A673 (cell line): ENCODE measurements at regions not wholly inside any gene's neighbourhood (a gene's known extent, or its start where the extent isn't known, plus 50 kb on each side); places are given as distances from the start of the nearest gene placed in this dataset.

Experiments
- BruUV-seq: library from RNA; stranded (reverse); fragments of 400-500 nt; replicated peaks from 2 replicates; lab custom pipeline; 2021; lab: Mats Ljungman, UMichigan
- CTCF ChIA-PET: fragments of 300-600 bp; sonication (Branson Sonifier 250); formaldehyde crosslinking; loops from one replicate; lab custom pipeline; 2022; ENCODE audit warnings: antibody characterized with exemption; lab: Charles Lee
- POLR2A ChIA-PET: fragments of 300-600 bp; sonication (Branson Sonifier 250); formaldehyde crosslinking; loops from one replicate; lab custom pipeline; 2022; ENCODE audit warnings: antibody characterized with exemption; ENCODE audit not compliant: low non-redundant PET; lab: Charles Lee
- DNase-seq: peaks from one replicate; pipeline ENCODE4 v3.0.0-alpha.2; 2015; ENCODE audit warnings: low spot score
- H3K27ac ChIP-seq: fragments of 200-600 bp; sonication (generic); 2 replicates; pipeline ENCODE4 v1.5.1; 2016; ENCODE audit warnings: mixed run types, low read depth, mild to moderate bottlenecking, mixed read lengths, antibody characterized with exemption, low read length; ENCODE audit not compliant: poor library complexity, severe bottlenecking
- H3K27me3 ChIP-seq: fragments of 200-600 bp; sonication (generic); replicated peaks from 2 replicates; pipeline ENCODE4 v1.6.1; 2017; ENCODE audit warnings: mixed run types, low read depth, mild to moderate bottlenecking, mixed read lengths, antibody characterized with exemption, low read length; ENCODE audit not compliant: insufficient read depth, poor library complexity
- H3K36me3 ChIP-seq: fragments of 200-600 bp; sonication (generic); 2 replicates; pipeline ENCODE4 v1.6.1; 2016; ENCODE audit warnings: mixed run types, mild to moderate bottlenecking, mixed read lengths, antibody characterized with exemption, low read length; ENCODE audit not compliant: insufficient read depth, poor library complexity, severe bottlenecking
- H3K4me1 ChIP-seq: fragments of 200-600 bp; sonication (generic); 2 replicates; pipeline ENCODE4 v1.6.1; 2017; ENCODE audit warnings: mixed run types, mild to moderate bottlenecking, mixed read lengths, antibody characterized with exemption, low read length; ENCODE audit not compliant: insufficient read depth, poor library complexity, severe bottlenecking
- H3K4me3 ChIP-seq: fragments of 200-600 bp; sonication (generic); 2 replicates; pipeline ENCODE4 v1.5.1; 2016; ENCODE audit warnings: low read depth, mixed run types, mild to moderate bottlenecking, mixed read lengths, low read length; ENCODE audit not compliant: poor library complexity, severe bottlenecking
- H3K9me3 ChIP-seq: fragments of 200-600 bp; sonication (generic); 2 replicates; pipeline ENCODE4 v1.6.1; 2016; ENCODE audit warnings: mixed run types, low read depth, mild to moderate bottlenecking, mixed read lengths, antibody characterized with exemption, low read length; ENCODE audit not compliant: poor library complexity, severe bottlenecking
- EZH2 ChIP-seq: fragments of 200-600 bp; sonication (generic); IDR thresholded peaks from 2 replicates; pipeline ENCODE4 v1.6.1; 2017; ENCODE audit warnings: borderline replicate concordance, low read depth, mild to moderate bottlenecking, mixed read lengths, antibody characterized with exemption, low read length; ENCODE audit not compliant: poor library complexity, severe bottlenecking
- intact Hi-C: fragments of 100-400 bp; cut with micrococcal nuclease; formaldehyde crosslinking; loops from one replicate; pipeline ENCODE4 v1.10.0; 2022; ENCODE audit not compliant: unreplicated experiment
- TF ChIP-seq, protein P1 (sequence below): fragments of 300-800, 200-600 bp; sonication (generic); conservative IDR thresholded peaks from 2 replicates; pipeline ENCODE4 v1.5.1; 2017; ENCODE audit warnings: low read depth, mild to moderate bottlenecking, antibody characterized with exemption, low read length, moderate library complexity, mixed read lengths

DNA sequence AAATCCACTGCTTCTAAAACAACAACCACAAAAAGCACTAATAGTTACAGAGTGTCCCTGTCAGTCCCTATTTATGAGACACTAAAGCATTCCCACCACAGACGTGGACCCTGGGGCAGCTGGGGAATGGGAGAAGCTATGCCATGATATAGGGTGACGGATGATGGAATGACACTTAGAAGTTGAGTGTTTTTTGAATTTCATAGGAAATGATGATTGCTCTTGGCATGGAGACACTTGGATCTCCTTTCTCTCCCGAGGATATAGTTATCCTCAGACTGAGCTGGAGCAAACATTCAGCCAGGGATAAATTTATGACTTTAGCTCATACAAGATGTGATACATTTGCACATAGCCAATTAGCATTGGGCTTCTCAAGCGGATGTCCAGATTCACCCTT is 151.2 kb downstream of the EDN3 start:
- POLR2A ChIA-PET, result no interaction called here
- intact Hi-C loops, result no loop called here
- Histone ChIP-seq H3K27me3 (peaks cover 8% of the 10 kb centered on the region), H3K4me1 (no peaks in the 10 kb centered on the region), H3K27ac (no peak overlapping the region), H3K4me3 (no peak overlapping the region), H3K9me3 (no peaks in the 10 kb centered on the region), H3K36me3 (no peaks in the 10 kb centered on the region)
- DNase-seq, result no peak
- TF ChIP-seq, protein P1, sequence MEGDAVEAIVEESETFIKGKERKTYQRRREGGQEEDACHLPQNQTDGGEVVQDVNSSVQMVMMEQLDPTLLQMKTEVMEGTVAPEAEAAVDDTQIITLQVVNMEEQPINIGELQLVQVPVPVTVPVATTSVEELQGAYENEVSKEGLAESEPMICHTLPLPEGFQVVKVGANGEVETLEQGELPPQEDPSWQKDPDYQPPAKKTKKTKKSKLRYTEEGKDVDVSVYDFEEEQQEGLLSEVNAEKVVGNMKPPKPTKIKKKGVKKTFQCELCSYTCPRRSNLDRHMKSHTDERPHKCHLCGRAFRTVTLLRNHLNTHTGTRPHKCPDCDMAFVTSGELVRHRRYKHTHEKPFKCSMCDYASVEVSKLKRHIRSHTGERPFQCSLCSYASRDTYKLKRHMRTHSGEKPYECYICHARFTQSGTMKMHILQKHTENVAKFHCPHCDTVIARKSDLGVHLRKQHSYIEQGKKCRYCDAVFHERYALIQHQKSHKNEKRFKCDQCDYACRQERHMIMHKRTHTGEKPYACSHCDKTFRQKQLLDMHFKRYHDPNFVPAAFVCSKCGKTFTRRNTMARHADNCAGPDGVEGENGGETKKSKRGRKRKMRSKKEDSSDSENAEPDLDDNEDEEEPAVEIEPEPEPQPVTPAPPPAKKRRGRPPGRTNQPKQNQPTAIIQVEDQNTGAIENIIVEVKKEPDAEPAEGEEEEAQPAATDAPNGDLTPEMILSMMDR, result no peak
- TF ChIP-seq EZH2, result no peak
- no TSS peak for BruUV-seq
- CTCF ChIA-PET, result no interaction called here

DNA sequence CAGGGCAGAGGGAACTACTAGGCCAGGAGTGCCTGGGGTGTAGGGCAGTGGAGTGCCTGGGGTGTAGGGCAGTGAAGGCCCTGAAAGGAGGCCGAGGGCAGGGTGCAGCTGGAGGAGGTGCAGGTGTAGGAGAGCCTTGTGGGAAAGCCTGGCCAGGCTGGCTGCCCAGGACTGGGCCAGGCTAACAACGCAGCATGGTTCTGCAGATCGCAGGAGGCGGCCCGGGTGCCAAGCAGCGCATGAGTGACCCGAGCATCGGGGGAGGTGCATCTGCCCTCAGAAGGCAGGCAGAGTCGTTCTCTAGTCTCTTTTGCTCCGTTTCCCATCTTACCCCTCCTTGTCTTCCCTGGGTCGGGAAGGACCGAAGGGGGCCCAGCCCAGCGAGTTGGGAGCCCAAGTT is 151.5 kb upstream of the PHACTR3 start:
- BruUV-seq, result no TSS peak
- no peak overlapping the region for H3K27ac ChIP-seq
- TF ChIP-seq EZH2, result no peak
- H3K4me1 ChIP-seq, result no peaks in the 10 kb centered on the region
- no peak for DNase-seq
- intact Hi-C loops, result no loop called here
- no peaks in the 10 kb centered on the region for H3K9me3 ChIP-seq
- no peaks in the 10 kb centered on the region for H3K36me3 ChIP-seq
- CTCF ChIA-PET, result no interaction called here
- H3K4me3 ChIP-seq, result no peak overlapping the region
- POLR2A ChIA-PET, result no interaction called here
- H3K27me3 ChIP-seq, result peaks cover 8% of the 10 kb centered on the region

DNA sequence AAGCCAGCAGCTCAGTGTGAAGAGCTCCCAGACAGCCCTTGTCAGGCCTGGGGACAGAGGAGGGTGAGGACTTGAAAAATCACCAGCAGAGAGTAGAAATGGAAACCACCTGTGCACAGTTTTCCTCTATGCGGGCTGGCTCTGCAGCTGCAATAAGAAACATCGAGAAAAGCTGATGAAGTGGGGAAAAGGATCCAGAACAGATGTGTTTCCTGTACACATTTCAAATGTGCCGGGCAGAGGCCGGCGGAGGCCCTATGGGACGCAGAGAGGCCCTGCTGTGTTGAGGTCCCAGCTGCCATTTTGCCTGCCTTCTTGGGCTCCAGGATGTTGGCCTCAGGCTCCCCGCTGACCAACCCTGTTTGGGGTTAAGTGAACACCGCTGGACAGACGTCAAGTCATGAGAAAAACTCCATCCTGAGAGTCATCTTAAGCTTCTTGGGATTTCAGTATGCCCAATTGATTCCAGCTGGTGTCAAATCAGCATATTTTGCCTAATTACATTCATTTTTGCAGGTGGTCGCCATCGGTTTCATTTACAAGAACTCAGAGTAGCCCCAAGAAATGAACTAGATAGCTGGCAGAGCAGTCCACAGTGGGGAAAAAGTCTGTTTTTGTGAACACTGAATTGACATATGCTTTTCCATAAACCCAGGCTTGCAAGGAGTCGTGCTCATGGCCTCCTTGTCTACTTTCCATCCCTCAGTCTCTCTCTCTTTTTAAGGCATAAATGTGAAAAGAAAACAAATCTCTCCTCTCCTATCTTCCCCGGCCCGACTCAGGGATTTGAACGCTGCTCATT is 150.4 kb upstream of the PHACTR3 start:
- Histone ChIP-seq H3K27ac (no peak overlapping the region), H3K36me3 (no peaks in the 10 kb centered on the region), H3K27me3 (no peaks in the 10 kb centered on the region), H3K4me1 (no peaks in the 10 kb centered on the region), H3K9me3 (no peaks in the 10 kb centered on the region), H3K4me3 (no peak overlapping the region)
- no TSS peak for BruUV-seq
- DNase-seq, result no peak
- TF ChIP-seq EZH2, result no peak
- TF ChIP-seq, protein P1, result no peak
- intact Hi-C loops, result loop anchor here (2.0 kb wide), 1 partner anchor 365 kb away; no protein-coding TSS in a partner anchor
- POLR2A ChIA-PET, result no interaction called here
- CTCF ChIA-PET, result no interaction called here
